ENCODE measurements at regions not wholly inside any gene's neighbourhood (a gene's known extent, or its start where the extent isn't known, plus 50 kb on each side); places are given as distances from the start of the nearest gene placed in this dataset.

DNA sequence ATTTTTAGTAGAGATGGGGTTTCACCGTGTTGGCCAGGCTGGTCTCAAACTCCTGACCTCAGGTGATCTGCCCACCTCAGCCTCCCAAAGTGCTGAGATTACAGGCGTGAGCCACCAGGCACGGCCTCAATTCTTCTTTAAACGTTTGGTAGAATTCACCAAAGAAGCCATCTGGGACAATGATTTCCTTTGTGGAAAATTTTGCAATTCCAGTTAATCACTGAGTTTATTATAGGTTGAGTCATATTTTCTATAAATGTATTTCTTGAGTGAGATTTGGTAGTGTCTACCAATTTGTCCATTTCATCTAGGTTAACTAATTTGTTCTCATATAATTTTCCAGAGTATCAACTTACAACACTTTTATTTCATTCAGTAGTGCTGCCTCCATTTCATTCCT, 683.9 kb upstream of the TMEM132C start:
- TF ChIP-seq CEBPB (IDR thresholded peaks at IDR 0.05) (no peak), CREB1 (IDR thresholded peaks at IDR 0.05; ENCODE audit: low read depth) (no peak), RAD21 (IDR thresholded peaks at IDR 0.05; ENCODE audit: low read depth) (no peak), FOXM1 (IDR thresholded peaks at IDR 0.05; ENCODE audit: borderline replicate concordance, low read depth) (no peak), EP300 (IDR thresholded peaks at IDR 0.05; ENCODE audit: borderline replicate concordance) (no peak), YY1 (IDR thresholded peaks at IDR 0.05; ENCODE audit: low read depth) (no peak), NFIC (IDR thresholded peaks at IDR 0.05) (no peak), TAF1 (IDR thresholded peaks at IDR 0.05; ENCODE audit: low read depth) (no peak)
- TF ChIP-seq, protein P1, sequence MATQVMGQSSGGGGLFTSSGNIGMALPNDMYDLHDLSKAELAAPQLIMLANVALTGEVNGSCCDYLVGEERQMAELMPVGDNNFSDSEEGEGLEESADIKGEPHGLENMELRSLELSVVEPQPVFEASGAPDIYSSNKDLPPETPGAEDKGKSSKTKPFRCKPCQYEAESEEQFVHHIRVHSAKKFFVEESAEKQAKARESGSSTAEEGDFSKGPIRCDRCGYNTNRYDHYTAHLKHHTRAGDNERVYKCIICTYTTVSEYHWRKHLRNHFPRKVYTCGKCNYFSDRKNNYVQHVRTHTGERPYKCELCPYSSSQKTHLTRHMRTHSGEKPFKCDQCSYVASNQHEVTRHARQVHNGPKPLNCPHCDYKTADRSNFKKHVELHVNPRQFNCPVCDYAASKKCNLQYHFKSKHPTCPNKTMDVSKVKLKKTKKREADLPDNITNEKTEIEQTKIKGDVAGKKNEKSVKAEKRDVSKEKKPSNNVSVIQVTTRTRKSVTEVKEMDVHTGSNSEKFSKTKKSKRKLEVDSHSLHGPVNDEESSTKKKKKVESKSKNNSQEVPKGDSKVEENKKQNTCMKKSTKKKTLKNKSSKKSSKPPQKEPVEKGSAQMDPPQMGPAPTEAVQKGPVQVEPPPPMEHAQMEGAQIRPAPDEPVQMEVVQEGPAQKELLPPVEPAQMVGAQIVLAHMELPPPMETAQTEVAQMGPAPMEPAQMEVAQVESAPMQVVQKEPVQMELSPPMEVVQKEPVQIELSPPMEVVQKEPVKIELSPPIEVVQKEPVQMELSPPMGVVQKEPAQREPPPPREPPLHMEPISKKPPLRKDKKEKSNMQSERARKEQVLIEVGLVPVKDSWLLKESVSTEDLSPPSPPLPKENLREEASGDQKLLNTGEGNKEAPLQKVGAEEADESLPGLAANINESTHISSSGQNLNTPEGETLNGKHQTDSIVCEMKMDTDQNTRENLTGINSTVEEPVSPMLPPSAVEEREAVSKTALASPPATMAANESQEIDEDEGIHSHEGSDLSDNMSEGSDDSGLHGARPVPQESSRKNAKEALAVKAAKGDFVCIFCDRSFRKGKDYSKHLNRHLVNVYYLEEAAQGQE (IDR thresholded peaks at IDR 0.05; ENCODE audit: low read depth), result no peak
